ENCODE measurements at regions not wholly inside any gene's neighbourhood (a gene's known extent, or its start where the extent isn't known, plus 50 kb on each side); places are given as distances from the start of the nearest gene placed in this dataset.

GRCh38 chr14:104246401-104247335 lies 108.3 kb downstream of the KIF26A start:
- TF ChIP-seq ZFHX2 (tag by site-specific recombination; conservative IDR thresholded peaks at IDR 0.05): no peak
- TF ChIP-seq ZNF76 (tag by site-specific recombination; IDR thresholded peaks at IDR 0.05; ENCODE audit: borderline replicate concordance, low read depth): no peak
- TF ChIP-seq CTCF (tag by site-specific recombination; IDR thresholded peaks at IDR 0.05): no peak
- no peak for TF ChIP-seq ZSCAN18 (tag by site-specific recombination; IDR thresholded peaks at IDR 0.05)
- TF ChIP-seq REST (tag by site-specific recombination; IDR thresholded peaks at IDR 0.05): no peak
- no peak for TF ChIP-seq ZNF416 (tag by site-specific recombination; IDR thresholded peaks at IDR 0.05)
- TF ChIP-seq ZBTB49 (tag by site-specific recombination; IDR thresholded peaks at IDR 0.05; ENCODE audit: low read depth): no peak
- no peak for TF ChIP-seq SETDB1 (IDR thresholded peaks at IDR 0.05; ENCODE audit: insufficient read length, low read length)
- no peak for TF ChIP-seq ZNF610 (tag by site-specific recombination; IDR thresholded peaks at IDR 0.05; ENCODE audit: borderline replicate concordance)
- no peak for TF ChIP-seq ZNF433 (tag by site-specific recombination; IDR thresholded peaks at IDR 0.05; ENCODE audit: low read depth)
- TF ChIP-seq ATF2 (tag by site-specific recombination; IDR thresholded peaks at IDR 0.05; ENCODE audit: low read depth): no peak

Measured in HEK293 (cell line).